HL-60/S4 treated with retinoic acid at 250 ng/mL for 4 days and 3 days (cell line): ENCODE measurements at regions not wholly inside any gene's neighbourhood (a gene's known extent, or its start where the extent isn't known, plus 50 kb on each side); places are given as distances from the start of the nearest gene placed in this dataset.

Experiments used
- in situ Hi-C: fragments of 300-500 bp; cut with MboI; formaldehyde crosslinking; loops from 2 replicates; pipeline ENCODE4 v1.7.0; 2022; ENCODE audit warnings: low sequenced_read_pairs

GRCh38 chr2:81551040-81551634, 1246.6 kb upstream of the LRRTM1 start:
- in situ Hi-C loops: no loop called here

DNA sequence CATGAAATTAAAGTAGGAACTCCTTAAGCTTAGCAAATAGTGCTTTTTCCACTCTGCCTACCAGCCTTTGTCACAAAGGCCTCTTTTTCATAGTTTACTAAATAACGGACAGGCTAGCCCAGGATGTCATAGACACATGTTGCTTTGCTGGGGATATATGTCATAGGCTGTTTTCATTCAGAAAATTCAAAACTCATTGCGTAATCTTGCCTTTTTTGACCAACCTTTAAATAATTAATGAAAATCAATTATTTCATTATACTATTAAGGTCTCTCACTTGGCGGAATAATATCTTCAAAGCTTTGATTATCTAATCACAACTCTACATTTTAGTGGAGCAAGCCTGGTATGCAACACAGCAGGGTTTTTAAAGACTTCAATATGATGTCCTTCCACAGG, 1245.7 kb upstream of the LRRTM1 start:
- in situ Hi-C loops: no loop called here

DNA sequence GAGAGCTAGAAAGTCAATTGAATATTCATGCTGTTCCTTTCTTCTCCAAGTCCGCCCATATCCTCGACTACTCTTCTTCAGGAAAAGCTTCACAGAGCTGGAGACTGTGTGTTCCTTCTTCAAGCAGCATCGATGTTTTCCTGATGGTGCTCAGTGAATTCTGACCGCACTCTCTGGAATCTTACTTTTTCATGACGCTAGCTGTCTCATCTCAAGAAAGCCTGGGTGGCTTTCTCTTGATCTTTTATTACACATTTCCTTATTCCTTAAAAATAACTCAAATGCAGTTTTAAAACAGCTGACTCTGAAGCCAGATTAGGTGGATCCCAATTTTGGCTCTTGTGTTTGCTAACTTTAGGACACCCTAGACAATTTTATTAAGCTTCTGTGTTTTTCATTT, 1245.1 kb upstream of the LRRTM1 start:
- in situ Hi-C loops: no loop called here

GRCh38 chr2:81545626-81546025, 1241.1 kb upstream of the LRRTM1 start:
- in situ Hi-C loops: no loop called here

- in situ Hi-C loops: no loop called here
Observed at GRCh38 chr2:81542119-81542518, 1237.6 kb upstream of the LRRTM1 start.

DNA sequence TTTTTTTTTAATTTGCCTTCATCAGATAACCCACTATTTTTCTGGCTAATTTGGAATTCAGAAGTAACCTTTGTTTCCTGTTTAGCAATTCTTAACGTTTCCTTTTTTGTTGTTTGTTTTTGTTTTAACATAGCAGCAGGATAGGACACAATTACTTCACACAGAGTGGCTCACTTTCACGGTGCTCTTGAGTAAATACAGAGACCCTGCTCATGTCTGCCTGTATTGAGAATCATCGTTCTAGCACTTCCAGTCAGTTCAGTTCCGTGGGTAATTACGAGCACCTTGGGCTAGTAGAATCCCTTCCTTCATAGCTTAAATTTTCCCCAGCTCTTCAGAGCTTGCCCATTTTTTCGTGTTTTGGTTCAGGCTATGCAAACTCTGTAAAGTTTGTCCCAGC, 1225.4 kb upstream of the LRRTM1 start:
- in situ Hi-C loops: no loop called here

- in situ Hi-C loops: no loop called here
Observed at GRCh38 chr2:81528852-81529480, 1224.4 kb upstream of the LRRTM1 start.

GRCh38 chr2:81523344-81523743, 1218.8 kb upstream of the LRRTM1 start:
- in situ Hi-C loops: no loop called here

DNA sequence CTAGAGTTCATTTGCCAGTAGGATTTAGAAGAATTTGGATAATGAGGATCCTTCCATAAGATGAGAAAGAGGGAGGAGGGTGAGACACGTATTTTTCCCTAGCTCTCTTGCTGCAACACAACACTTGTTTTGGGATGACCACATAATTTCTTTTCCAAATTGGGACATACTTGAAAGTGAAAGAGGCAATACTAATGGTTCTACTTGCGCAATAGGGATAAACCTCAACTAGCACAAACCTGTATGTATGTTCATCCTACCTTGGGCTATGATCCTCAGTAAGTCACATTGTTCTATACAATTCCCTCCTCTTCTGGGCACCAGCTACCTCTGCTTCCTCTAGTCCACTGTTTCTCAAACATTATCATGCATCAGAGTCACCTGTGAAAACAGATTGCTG, 1208.8 kb upstream of the LRRTM1 start:
- in situ Hi-C loops: no loop called here

DNA sequence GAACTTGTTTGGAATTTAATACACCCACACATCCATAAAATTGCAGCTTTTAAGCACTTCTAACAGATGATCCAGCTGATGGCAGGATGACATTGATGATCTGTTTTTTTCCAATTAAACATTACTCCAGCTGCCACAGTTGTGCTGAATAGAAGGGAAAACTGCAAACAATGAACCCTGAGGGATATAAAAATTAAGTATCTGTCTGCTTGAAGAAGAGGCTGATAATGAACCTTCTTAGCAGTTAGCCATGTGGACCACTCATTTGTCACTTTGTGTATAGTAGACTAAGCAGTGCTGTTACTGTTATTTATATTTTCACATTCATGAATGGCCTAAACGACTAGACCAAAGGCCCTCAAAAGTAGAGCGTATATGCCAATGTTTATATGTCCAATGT, 1201.0 kb upstream of the LRRTM1 start:
- in situ Hi-C loops: no loop called here

DNA sequence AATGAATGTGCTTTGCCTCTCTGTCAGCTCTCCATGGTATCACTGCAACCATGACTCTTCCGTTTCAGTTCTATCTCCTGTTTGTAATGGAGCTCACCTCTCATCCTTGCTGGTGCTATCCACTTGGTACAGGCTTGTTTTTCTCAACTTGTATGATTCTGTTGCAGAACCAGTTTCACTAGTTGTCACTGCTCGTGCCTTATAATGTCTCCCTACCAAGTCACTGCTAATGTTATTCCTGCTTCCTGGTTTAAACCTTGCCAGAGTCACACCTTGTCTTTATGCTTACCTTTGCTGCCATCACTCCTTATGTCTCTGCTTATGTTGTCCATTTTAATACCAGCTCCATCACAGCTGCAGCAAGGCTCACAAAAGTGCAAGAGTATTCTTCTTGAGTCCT, 1191.0 kb upstream of the LRRTM1 start:
- in situ Hi-C loops: no loop called here

DNA sequence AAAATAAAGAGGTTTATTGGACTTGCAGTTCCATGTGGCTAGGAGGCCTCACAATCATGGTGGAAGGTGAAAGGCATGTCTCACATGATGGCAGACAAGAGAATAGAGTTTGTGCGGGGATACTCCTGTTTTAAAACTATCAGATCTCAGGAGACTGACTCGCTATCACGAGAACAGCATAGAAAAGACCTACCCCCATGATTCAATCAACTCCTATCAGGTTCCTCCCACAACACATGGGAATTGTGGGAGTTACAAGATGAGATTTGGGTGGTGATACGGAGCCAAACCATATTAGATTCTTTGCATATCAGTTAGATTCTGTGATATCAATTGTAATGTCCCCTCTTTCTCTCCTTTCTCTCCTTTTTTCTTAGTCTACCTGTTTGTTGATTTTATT, 1178.7 kb upstream of the LRRTM1 start:
- in situ Hi-C loops: no loop called here

DNA sequence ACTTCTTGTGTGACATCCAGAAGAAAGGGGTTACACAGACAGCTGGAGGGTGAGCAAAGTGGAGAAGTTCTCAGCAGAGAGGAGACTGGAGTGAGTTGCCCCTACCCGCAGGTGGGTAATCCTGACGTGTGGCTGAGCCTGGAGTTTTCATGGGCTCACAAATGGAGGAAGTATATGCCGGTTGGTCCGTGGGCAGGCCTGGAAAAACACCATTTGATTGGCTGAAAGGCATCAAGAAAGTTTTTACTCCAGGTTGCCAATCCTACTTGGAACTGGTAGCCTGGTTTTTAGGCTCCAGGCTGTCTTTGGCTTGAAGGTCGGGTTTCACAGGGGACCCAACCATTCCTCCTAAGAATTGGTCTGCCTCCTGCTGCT, 1177.4 kb upstream of the LRRTM1 start:
- in situ Hi-C loops: no loop called here

DNA sequence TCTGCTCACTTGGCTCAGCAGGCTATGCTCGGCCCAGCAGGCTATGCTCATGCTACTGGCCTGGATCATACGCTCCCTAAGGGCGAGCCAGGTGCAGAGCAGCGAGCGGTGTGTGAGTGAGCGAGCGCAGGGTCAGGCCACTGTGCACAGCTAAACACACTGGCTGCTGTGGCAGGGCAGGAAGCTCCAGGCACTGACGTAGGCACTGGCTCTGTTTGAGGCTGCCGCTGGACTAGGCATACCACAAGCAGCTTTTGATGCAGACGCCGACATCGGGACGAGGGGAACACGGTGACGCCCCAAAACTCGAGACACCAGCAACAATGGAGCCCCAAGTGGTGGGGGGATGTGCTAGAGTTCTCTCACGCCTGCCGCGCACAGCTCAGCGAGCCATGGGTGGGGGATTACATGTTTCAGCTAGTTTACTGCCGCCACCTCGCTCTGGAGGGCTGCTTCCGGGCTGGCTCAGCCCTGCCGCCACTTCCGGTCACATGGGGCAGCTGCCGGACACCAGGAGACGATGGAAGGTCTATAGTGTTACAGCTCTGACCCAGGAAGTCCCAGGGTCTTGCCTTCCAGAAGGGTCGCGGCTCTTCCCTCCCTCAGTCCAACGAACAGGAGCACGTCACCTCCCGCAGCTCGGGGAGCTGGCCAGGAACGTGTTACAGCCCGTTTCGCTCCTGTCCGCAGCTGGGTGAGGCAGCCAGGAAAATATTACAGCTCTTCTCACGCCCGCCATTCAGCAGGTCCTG, 1176.9 kb upstream of the LRRTM1 start:
- in situ Hi-C loops: no loop called here

DNA sequence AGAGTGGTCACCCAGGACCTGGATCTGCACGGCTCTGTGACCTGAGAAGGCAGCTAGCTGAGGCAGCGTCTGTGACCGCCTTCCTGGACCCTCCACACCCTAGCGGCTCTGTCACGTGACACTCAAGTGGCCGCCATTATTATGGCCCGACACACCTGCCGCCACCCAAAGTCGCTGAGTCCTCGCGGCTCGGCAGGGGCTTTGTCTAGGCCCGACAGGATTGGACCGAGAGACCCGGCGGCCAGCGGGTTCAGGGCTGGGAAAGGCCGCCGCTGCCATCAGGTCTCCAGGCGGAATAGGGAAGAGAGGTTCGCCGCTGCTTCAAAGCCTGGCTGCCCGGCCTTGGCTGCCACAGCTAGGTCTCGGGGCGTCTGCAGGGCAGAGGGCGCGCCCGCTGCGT, 1162.5 kb upstream of the LRRTM1 start:
- in situ Hi-C loops: no loop called here

- in situ Hi-C loops: no loop called here
Observed at GRCh38 chr2:81462420-81462819, 1157.9 kb upstream of the LRRTM1 start.

GRCh38 chr2:81445176-81445575, 1140.6 kb upstream of the LRRTM1 start:
- in situ Hi-C loops: no loop called here

GRCh38 chr2:81437456-81438000, 1133.0 kb upstream of the LRRTM1 start:
- in situ Hi-C loops: no loop called here

DNA sequence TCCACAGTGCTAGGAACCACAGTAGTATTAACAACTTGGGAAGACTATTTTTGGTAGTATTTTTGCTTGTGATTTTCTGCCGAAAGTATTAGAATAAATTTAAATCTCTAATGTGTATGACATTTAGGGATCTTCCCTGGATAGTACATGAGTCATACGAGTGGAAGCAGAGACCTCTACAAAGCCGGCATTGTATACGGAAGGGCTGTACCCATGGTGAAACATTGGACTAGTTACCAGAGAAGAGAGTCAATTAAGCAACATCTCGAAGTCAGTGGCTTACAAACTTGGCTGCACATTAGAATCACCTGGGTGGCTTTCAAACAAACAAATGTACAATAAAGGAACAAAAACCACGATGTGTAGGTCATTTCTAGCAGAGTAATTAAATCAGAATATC, 1131.7 kb upstream of the LRRTM1 start:
- in situ Hi-C loops: no loop called here

- in situ Hi-C loops: no loop called here
Observed at GRCh38 chr2:81412681-81413080, 1108.1 kb upstream of the LRRTM1 start.

- in situ Hi-C loops: no loop called here
Observed at GRCh38 chr2:81403508-81403907, 1099.0 kb upstream of the LRRTM1 start.

- in situ Hi-C loops: no loop called here
Observed at GRCh38 chr2:81396417-81397019, 1092.0 kb upstream of the LRRTM1 start.
